Neural cell (in vitro differentiated cells): ENCODE measurements at regions not wholly inside any gene's neighbourhood (a gene's known extent, or its start where the extent isn't known, plus 50 kb on each side); places are given as distances from the start of the nearest gene placed in this dataset.

Source experiments
- EZH2 ChIP-seq: fragments of 200-600, 300-800 bp; shearing (Covaris generic), sonication (generic); IDR thresholded peaks from 2 replicates; pipeline ENCODE4 v1.6.1; 2014; ENCODE audit warnings: antibody characterized with exemption, low read length, borderline replicate concordance, mild to moderate bottlenecking; ENCODE audit not compliant: insufficient read depth, poor library complexity, severe bottlenecking
- POLR2AphosphoS5 ChIP-seq: IDR thresholded peaks from 2 replicates; pipeline ENCODE4 v1.6.1; 2012
- REST ChIP-seq: IDR thresholded peaks from 2 replicates; pipeline ENCODE4 v1.6.1; 2012; ENCODE audit warnings: borderline replicate concordance
- TAF1 ChIP-seq: IDR thresholded peaks from 2 replicates; pipeline ENCODE4 v1.6.1; 2012; ENCODE audit warnings: low read depth
- TF ChIP-seq, protein P1 (sequence below): fragments of 450-650 bp; IDR thresholded peaks from 2 replicates; pipeline ENCODE4 v1.5.1; 2014; ENCODE audit warnings: antibody characterized with exemption, mild to moderate bottlenecking, moderate library complexity; ENCODE audit not compliant: poor library complexity, severe bottlenecking

GRCh38 chr3:76061654-76062053 lies 276.3 kb upstream of the ZNF717 start:
- TF ChIP-seq, protein P1, sequence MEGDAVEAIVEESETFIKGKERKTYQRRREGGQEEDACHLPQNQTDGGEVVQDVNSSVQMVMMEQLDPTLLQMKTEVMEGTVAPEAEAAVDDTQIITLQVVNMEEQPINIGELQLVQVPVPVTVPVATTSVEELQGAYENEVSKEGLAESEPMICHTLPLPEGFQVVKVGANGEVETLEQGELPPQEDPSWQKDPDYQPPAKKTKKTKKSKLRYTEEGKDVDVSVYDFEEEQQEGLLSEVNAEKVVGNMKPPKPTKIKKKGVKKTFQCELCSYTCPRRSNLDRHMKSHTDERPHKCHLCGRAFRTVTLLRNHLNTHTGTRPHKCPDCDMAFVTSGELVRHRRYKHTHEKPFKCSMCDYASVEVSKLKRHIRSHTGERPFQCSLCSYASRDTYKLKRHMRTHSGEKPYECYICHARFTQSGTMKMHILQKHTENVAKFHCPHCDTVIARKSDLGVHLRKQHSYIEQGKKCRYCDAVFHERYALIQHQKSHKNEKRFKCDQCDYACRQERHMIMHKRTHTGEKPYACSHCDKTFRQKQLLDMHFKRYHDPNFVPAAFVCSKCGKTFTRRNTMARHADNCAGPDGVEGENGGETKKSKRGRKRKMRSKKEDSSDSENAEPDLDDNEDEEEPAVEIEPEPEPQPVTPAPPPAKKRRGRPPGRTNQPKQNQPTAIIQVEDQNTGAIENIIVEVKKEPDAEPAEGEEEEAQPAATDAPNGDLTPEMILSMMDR, result no peak
- TF ChIP-seq TAF1 (no peak), EZH2 (no peak), POLR2AphosphoS5 (no peak), REST (no peak)
